Endothelial cell of umbilical vein (primary cell): ENCODE measurements at regions not wholly inside any gene's neighbourhood (a gene's known extent, or its start where the extent isn't known, plus 50 kb on each side); places are given as distances from the start of the nearest gene placed in this dataset.

ENCODE experiments used
- BruUV-seq: library from RNA; stranded (reverse); fragments of 400-500 nt; replicated peaks from 2 replicates; lab custom pipeline; 2021; lab: Mats Ljungman, UMichigan
- CTCF ChIA-PET: fragments of 300-600, 350-600 bp; sonication (Branson Sonifier 250); formaldehyde crosslinking; loops from one replicate; lab custom pipeline; 2021; ENCODE audit warnings: antibody characterized with exemption, inconsistent platforms; lab: Charles Lee
- POLR2A ChIA-PET: fragments of 300-600, 350-600 bp; sonication (Branson Sonifier 250); formaldehyde crosslinking; loops from one replicate; lab custom pipeline; 2021; ENCODE audit warnings: antibody characterized with exemption, inconsistent platforms; lab: Charles Lee
- DNase-seq: peaks from one replicate; pipeline ENCODE4 v3.0.0-alpha.2; 2011; ENCODE audit warnings: low read depth, low spot score
- FAIRE-seq: peaks from 2 replicates; lab custom pipeline; 2011; peaks lifted over from hg19 to GRCh38; lab: Jason Lieb, UNC
- H2AFZ ChIP-seq: 2 replicates; pipeline ENCODE4 v1.6.0; 2012; ENCODE audit warnings: low read depth, low read length, control low read depth, inconsistent platforms
- H3K27ac ChIP-seq: 2 replicates; pipeline ENCODE4 v1.5.1; 2011; ENCODE audit warnings: low read depth, mild to moderate bottlenecking, control low read depth, low read length, moderate library complexity; ENCODE audit not compliant: insufficient read depth
- H3K27me3 ChIP-seq, 2 experiments: 2 replicates each; pipeline versions ENCODE4 v1.6.0 to v1.6.1; 2011; ENCODE audit warnings: low read length in 2 of 2, mixed read lengths in 1 of 2; ENCODE audit not compliant: control insufficient read depth in 2 of 2, insufficient read depth in 2 of 2
- H3K36me3 ChIP-seq, 2 experiments: 2 replicates in 1 of 2; 3 replicates in 1 of 2; pipeline ENCODE4 v1.5.1; 2011; ENCODE audit warnings: low read length in 2 of 2, mild to moderate bottlenecking in 1 of 2, moderate library complexity in 1 of 2; ENCODE audit not compliant: control insufficient read depth in 2 of 2, insufficient read depth in 2 of 2; ENCODE audit errors: extremely low read depth in 1 of 2
- H3K4me1 ChIP-seq: 3 replicates; pipeline ENCODE4 v1.5.1; 2011; ENCODE audit warnings: mild to moderate bottlenecking, low read length; ENCODE audit not compliant: control insufficient read depth, insufficient read depth; ENCODE audit errors: extremely low read depth
- H3K4me2 ChIP-seq: 2 replicates; pipeline ENCODE4 v1.6.1; 2011; ENCODE audit warnings: low read length, control low read depth, mixed read lengths; ENCODE audit not compliant: insufficient read depth
- H3K4me3 ChIP-seq, 3 experiments: fragments of 200-600 bp in 1 of 3; sonication (generic), shearing (Covaris generic) in 1 of 3; replicated peaks in 1 of 3; 2 replicates each; pipeline ENCODE4 v1.5.1; 2011 to 2016; ENCODE audit warnings: control low read depth in 3 of 3, low read length in 3 of 3, mild to moderate bottlenecking in 2 of 3, inconsistent platforms in 1 of 3, low read depth in 1 of 3, moderate library complexity in 1 of 3; ENCODE audit not compliant: insufficient read depth in 1 of 3
- H3K79me2 ChIP-seq: 2 replicates; pipeline ENCODE4 v1.6.0; 2012; ENCODE audit warnings: low read length, inconsistent platforms; ENCODE audit not compliant: control insufficient read depth, insufficient read depth
- H3K9ac ChIP-seq: replicated peaks from 2 replicates; pipeline ENCODE3; 2011; ENCODE audit warnings: low read length, control low read depth; ENCODE audit not compliant: insufficient read depth; ENCODE audit errors: extremely low read depth
- H3K9me1 ChIP-seq: replicated peaks from 3 replicates; pipeline ENCODE4 v1.6.0; 2011; ENCODE audit warnings: mild to moderate bottlenecking, low read length; ENCODE audit not compliant: control insufficient read depth, insufficient read depth; ENCODE audit errors: extremely low read depth
- H3K9me3 ChIP-seq: replicated peaks from 2 replicates; pipeline ENCODE4 v1.5.1; 2012; ENCODE audit warnings: low read length, inconsistent platforms; ENCODE audit not compliant: control insufficient read depth, insufficient read depth
- H4K20me1 ChIP-seq: replicated peaks from 2 replicates; pipeline ENCODE3; 2011; ENCODE audit warnings: mild to moderate bottlenecking, low read length; ENCODE audit not compliant: control insufficient read depth, insufficient read depth; ENCODE audit errors: extremely low read depth
- CTCF ChIP-seq, 2 donors: IDR thresholded peaks; 1 replicate in 1 of 2; 2 replicates in 1 of 2; pipeline ENCODE4 v1.5.1; 2011; ENCODE audit warnings: low read length in 2 of 2, mild to moderate bottlenecking in 2 of 2, moderate library complexity in 2 of 2, control low read depth in 1 of 2, inconsistent platforms in 1 of 2, low read depth in 1 of 2; ENCODE audit not compliant: insufficient read depth in 1 of 2; ENCODE audit errors: extremely low read depth in 1 of 2
- EZH2 ChIP-seq: IDR thresholded peaks from 2 replicates; pipeline ENCODE4 v1.6.1; 2012; ENCODE audit warnings: borderline replicate concordance, low read depth, mild to moderate bottlenecking, moderate library complexity, low read length, inconsistent platforms; ENCODE audit not compliant: severe bottlenecking
- FOS ChIP-seq: IDR thresholded peaks from 2 replicates; pipeline ENCODE4 v1.6.1; 2011; ENCODE audit warnings: mild to moderate bottlenecking, low read length, moderate library complexity, borderline replicate concordance; ENCODE audit not compliant: insufficient read depth
- GATA2 ChIP-seq: IDR thresholded peaks from 2 replicates; pipeline ENCODE4 v1.7.0; 2011; ENCODE audit warnings: low read depth, mild to moderate bottlenecking, moderate library complexity, mixed read lengths, low read length; ENCODE audit not compliant: insufficient read length, insufficient read depth
- JUN ChIP-seq: IDR thresholded peaks from 2 replicates; pipeline ENCODE4 v1.6.1; 2011; ENCODE audit warnings: borderline replicate concordance, low read depth; ENCODE audit not compliant: insufficient read length, insufficient read depth
- MAX ChIP-seq: IDR thresholded peaks from 2 replicates; pipeline ENCODE4 v1.6.1; 2011; ENCODE audit not compliant: insufficient read depth, insufficient read length
- MYC ChIP-seq: IDR thresholded peaks from one replicate; pipeline ENCODE4 v1.6.1; 2011; ENCODE audit warnings: mild to moderate bottlenecking, low read depth, low read length
- POLR2A ChIP-seq: IDR thresholded peaks from 2 replicates; pipeline ENCODE4 v1.6.1; 2012; ENCODE audit warnings: low read depth, mild to moderate bottlenecking, control low read depth, low read length
- POLR2AphosphoS5 ChIP-seq: IDR thresholded peaks from 2 replicates; pipeline ENCODE4 v1.6.1; 2012; ENCODE audit warnings: low read depth, mild to moderate bottlenecking, control low read depth, low read length, moderate library complexity; ENCODE audit not compliant: insufficient read depth
- dilution Hi-C: fragments of 300-500 bp; cut with MboI; formaldehyde crosslinking; loops from one replicate; pipeline ENCODE4 v1.15.0; 2019; ENCODE audit warnings: low sequenced_read_pairs; ENCODE audit not compliant: extremely low pct_ligation_motif_present
- intact Hi-C: fragments of 100-400 bp; cut with micrococcal nuclease; formaldehyde crosslinking; loops from one replicate; pipeline ENCODE4 v1.10.0; 2022

GRCh38 chr2:65604246-65604645 is 171.8 kb upstream of the SPRED2 start:
- H3K36me3 ChIP-seq: no peaks in the 10 kb centered on the region
- no peak overlapping the region for H3K9ac ChIP-seq
- intact Hi-C loops: no loop called here
- ChIA-PET POLR2A (no interaction called here), CTCF (no interaction called here)
- H3K4me3 ChIP-seq: no peak overlapping the region
- H4K20me1 ChIP-seq: no peaks in the 10 kb centered on the region
- TF ChIP-seq GATA2: no peak
- no peak for TF ChIP-seq JUN
- TF ChIP-seq MAX: no peak
- TF ChIP-seq EZH2: no peak
- TF ChIP-seq POLR2AphosphoS5: no peak
- TF ChIP-seq POLR2A: no peak
- TF ChIP-seq FOS: no peak
- no peak for TF ChIP-seq MYC
- no peak for TF ChIP-seq CTCF (IDR thresholded peaks at IDR 0.05; ENCODE audit: extremely low read depth in 1 of 2, insufficient read depth in 1 of 2, low read depth in 1 of 2, low read length in 2 of 2)
- dilution Hi-C loops: no loop called here
- H3K79me2 ChIP-seq: no peaks in the 10 kb centered on the region
- H3K27me3 ChIP-seq: peaks cover 19% of the 10 kb centered on the region in 2 experiments
- no peak for DNase-seq
- H2AFZ ChIP-seq: no peak overlapping the region
- no peak overlapping the region for H3K4me2 ChIP-seq
- no peaks in the 10 kb centered on the region for H3K9me1 ChIP-seq
- no peaks in the 10 kb centered on the region for H3K4me1 ChIP-seq
- no peak for FAIRE-seq
- H3K9me3 ChIP-seq: no peaks in the 10 kb centered on the region
- H3K27ac ChIP-seq: no peak overlapping the region
- BruUV-seq: no TSS peak
